ENCODE measurements at regions not wholly inside any gene's neighbourhood (a gene's known extent, or its start where the extent isn't known, plus 50 kb on each side); places are given as distances from the start of the nearest gene placed in this dataset.
A peak's percentile ranks its signal among the peaks of the same experiment; 100 is the strongest.

DNA sequence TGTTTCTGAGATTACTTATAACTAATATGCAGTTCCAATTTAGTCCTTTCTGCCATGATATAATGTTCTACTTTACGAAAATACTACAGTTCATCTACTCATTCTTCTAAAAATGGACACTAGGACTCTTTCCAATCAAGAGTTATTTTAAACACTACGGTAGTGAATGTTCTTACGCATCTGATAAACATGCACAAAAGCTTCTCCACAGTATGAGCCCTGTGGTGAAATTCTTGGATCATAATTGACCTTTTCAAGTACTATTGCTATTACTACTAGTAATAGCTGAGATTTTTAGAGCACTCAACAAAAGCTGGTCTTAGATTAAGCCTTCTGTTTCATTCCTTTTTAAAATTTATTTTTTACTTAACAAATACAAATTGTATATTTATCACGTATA, 106.4 kb downstream of the CH25H start:
- intact Hi-C loops (cut with DNase I) = no loop called here
- peak; percentile 63 for ATAC-seq
- no peak for DNase-seq (ENCODE audit: missing footprints)

DNA sequence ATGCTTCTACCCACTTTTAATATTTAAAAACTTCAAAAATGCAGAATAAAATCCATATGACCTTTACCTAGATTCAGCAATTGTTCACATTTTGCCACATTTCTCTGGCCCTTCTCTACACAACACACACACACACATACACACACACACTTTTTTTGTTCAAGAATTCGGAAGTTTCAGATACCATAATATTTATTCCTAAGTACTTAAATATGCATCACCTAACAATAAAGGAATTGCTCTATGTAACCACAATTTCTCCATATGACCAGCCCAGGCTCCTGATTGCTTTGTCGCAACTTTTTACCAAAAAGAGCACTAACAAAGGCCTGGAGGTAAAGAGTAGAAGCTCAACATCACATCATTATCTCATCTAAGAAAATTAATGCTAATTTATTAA, 106.6 kb downstream of the FAS start:
- intact Hi-C loops (cut with DNase I) = no loop called here
- no peak for ATAC-seq
- no peak for DNase-seq (ENCODE audit: missing footprints)

DNA sequence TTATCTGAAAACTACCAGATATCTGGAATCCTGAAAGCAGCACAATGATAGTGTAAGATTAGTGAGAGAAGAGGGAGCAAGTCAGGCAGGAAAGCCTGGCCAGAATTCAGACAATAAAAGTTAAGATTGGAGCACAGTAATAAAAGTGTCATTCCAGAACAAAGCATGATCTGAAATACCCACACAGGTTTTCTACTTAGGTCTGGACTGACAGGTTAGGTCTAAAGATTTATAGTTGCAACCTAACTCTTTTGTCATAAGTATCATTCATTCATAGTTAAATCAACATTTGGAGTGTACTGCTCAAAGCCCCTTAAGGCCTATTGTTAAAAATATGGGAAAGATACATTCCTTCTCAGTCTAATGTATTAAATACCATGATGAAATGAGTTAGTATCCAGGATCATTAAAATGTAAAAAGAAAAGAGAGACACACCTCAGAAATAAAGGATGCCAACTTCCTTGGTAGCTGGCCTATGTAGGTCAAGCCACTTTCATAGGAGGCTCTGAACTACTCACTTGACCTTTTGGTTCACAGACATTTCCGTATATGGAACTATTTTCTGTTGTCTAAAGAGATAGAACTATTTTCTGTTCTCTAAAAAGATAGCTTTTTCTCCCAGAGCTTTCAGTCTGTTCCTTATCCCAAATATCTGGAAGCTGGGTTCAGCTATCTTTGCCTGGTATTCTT, 105.2 kb downstream of the FAS start:
- DNase-seq (ENCODE audit: missing footprints) (no peak), ATAC-seq (no peak)
- intact Hi-C loops (cut with DNase I) = no loop called here

DNA sequence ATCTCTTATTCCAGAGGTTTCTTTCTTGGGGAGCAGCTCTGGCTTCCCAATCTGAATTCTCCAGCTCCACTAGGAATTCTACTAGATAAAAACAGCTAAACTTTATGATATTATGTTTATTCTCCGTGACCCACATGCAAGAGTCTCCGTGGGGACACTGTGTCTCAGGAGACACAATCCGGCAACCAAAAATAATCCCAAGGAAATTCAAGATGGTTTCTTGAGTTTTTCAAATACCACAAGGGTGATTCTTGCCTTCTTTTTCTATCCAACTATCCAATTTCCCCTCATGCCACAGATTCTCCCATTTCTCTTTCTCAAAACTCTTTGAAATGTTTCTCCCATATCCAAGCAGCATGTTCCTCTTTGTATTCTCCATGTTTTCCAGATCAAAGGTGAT, 103.1 kb downstream of the FAS start:
- ATAC-seq (no peak), DNase-seq (ENCODE audit: missing footprints) (no peak)
- intact Hi-C loops (cut with DNase I) = no loop called here

DNA sequence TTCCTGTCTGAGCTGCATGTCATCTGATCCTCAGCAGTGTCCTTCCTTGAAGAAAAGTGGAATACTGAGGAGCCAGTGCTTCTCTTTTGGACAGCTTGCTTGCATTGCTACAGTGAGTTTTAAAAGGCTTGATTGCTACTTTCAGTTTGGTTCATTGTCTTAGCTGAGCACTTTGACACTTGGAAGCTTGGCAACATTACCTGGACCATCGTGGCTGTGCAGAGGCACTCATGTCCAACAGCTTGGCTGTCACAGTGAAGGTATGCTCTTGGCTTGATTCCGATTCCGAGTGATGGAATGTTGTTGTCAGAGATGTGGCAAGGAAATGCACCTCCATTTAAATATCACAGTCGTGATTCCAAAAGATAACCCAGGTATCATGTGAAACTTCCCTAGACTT, 102.4 kb downstream of the FAS start:
- ATAC-seq (peak; percentile 45), DNase-seq (ENCODE audit: missing footprints) (no peak)
- intact Hi-C loops (cut with DNase I) = no loop called here

DNA sequence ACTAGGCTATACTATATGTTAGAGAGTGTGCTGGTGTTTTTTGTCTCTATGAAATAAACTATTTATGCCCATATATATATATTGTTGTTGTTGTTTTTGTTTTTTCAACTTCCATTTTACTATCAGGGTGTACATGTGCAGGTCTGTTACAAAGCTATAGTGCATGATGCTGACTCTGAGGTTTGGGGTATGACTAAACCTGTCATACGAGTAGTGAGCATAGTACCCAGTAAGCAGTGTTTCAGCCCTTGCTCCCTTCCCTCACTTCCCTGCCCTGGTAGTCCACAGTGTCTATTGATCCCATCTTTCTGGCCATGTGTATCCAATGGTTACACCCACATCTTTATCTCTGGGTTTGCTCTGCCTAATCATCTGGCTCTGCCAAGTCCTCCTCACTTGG, 101.8 kb downstream of the FAS start:
- DNase-seq (ENCODE audit: missing footprints) (no peak), ATAC-seq (no peak)
- intact Hi-C loops (cut with DNase I) = no loop called here

DNA sequence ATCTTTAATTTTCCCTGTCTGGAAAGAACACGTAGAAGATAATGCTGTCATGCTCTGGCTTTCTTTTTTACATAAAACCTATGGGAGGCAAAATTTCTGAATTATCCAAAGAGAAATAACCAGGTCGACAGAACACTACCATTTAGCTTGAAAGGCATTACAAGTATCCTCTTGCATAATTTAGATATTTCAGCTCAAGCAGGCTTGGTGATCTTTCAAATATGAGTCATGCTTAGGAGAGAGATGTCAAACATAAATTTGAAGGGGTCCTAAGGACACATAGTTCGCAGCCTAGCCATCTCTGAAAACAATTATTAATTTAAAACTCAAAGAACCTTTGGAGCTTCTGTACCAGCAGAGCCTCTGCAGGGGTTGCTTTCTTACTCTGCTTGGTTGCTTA, 100.9 kb downstream of the FAS start:
- no peak for ATAC-seq
- intact Hi-C loops (cut with DNase I) = no loop called here

DNA sequence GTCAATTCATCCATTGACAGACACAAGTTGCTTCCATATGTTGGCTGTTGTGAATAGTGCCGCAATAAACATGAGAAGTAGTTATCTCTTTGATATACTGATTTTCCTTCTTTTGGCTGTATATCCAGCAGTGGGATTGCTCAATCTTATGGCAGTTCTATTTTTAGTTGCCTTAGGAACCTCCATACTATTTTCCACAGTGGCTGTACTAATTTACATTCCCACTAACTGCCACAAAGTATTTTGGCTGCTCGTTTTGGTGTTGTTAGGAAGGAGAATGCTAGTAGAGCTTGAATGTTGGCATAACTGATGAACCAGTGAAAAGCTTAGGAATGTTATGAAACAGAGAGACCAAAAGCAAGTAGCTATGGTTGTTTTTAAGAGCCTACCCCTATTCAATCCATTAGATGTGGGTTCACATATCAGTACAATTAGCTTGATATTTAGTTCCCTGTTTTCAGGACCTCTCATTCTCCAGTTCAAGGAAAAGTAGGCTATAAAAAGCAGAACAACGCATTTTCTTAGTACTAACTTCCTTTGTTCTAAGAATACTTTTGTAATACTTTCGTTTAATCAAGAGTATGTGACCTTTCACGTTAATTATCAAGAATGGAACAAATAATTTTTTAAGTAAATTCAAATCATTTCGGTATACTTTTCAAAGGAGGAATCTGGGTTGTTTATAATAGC, 100.3 kb downstream of the FAS start:
- ATAC-seq (no peak), DNase-seq (ENCODE audit: missing footprints) (no peak)
- intact Hi-C loops (cut with DNase I) = no loop called here

More for the DNA sequence above, 100.9 kb downstream of the FAS start:
- no peak for DNase-seq (ENCODE audit: missing footprints)

DNA sequence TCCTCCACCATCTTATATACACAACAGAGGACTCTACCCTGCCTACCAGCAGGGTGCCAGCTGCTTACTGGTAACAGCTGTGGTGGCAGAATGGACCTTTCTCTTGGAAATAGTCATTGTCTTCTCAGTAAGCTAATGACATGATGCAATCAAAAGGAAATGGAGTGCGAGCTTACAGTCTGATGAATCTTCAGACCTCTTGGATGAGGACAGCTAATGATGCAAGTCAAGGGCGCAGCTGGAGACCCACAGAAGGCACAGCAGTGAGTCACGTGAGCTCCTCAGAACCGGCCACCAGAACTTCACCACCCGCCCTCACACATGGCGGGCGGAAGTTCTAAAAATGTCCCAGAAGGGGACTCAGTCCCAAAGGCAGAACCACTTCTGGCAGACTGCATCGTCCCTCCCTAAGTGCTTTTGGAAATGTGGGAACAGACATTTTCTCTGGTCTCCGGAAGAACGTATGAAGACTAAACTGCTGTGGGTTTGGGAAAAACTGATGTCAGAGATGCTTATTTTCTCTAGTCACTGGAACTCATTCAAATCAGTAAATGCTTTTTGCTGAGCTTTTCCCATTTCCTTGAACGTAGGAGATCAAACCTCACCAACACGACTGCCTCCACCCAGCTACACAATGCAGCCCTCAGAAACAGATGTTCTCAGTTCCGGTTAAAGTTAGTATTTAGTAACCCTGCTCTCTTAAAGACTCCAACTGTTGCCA, 96.4 kb downstream of the FAS start:
- DNase-seq (ENCODE audit: missing footprints) (peak; percentile 87), ATAC-seq (peak; percentile 96)
- intact Hi-C loops (cut with DNase I) = no loop called here

DNA sequence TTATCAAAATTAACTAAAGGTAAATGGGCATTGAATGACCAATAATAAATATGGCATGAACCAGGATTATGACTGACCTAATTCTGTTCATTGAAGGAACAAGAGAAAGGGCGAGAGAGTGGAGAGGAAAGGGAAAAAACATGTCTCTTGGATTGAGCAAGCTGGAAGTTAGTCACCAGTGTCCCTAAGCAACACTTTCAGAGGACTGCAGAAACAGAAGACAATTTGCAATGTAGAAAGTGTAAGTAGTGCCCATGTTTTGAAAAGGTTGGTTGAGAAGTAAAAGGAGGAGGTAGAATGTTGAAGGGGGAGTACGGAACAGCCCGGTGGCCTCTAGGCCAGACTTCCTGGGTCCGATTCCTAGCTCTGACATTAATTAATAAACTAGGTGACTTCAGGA, 94.6 kb downstream of the FAS start:
- no peak for ATAC-seq
- intact Hi-C loops (cut with DNase I) = no loop called here

DNA sequence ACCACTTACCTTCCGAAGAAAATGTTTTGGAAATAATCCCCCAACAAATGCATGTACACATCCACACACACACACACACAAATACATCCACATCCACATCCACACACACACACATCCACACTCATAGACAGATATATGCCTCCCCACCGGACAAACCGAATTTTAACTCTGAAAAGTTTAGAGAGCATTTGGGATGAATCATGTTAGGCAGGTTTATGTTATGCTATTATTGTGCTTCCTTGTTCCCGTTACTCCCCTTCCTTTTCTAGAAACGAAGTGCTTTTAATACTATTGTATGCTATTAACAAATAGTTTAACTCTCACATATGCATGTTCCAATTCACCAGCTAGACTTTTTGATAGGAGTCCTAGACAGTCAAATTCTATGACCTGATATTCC, 91.5 kb downstream of the FAS start:
- no peak for ATAC-seq

More for the DNA sequence above, 94.6 kb downstream of the FAS start:
- no peak for DNase-seq (ENCODE audit: missing footprints)

DNA sequence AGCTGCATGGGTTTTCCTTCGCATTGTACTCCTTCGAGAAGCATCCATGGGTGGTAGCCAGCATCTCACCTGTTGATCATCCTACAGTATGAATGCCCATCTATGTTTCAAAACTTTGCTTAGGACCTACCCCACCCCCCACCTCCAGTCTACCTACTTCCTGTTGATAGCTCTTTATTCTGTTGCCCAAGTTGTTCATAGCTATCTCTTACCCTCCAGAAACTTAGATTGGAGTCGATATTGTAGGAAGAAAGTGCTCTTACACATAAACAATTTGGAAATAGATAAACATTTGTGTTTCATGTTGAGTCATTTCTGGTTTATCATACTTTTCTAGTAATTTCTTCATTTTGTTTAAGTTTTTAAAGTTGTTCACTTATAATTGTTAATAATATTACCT, 90.1 kb downstream of the FAS start:
- no peak for DNase-seq (ENCODE audit: missing footprints)
- intact Hi-C loops (cut with DNase I) = no loop called here
- ATAC-seq = no peak

More for the DNA sequence above, 91.5 kb downstream of the FAS start:
- no peak for DNase-seq (ENCODE audit: missing footprints)
- intact Hi-C loops (cut with DNase I) = no loop called here

DNA sequence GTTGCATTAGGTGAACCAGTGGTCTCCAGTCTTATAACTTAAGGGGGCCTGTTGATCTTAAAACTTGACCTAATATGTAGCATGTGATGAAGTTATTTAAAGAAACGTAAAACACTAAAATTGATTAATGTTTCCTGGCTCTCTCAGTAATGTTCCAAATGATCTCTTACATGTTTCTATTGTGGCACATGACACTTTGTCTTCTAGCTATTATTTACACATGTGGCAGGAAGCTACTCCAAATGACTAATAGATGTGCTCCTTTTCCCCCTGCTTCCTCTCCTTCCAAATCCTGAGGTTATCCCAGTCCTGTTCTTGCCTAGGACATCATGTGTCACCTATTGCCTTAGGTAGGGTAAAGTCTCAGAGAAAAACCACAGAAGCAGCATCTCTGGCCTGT, 89.4 kb downstream of the FAS start:
- intact Hi-C loops (cut with DNase I) = no loop called here
- ATAC-seq (no peak), DNase-seq (ENCODE audit: missing footprints) (no peak)

DNA sequence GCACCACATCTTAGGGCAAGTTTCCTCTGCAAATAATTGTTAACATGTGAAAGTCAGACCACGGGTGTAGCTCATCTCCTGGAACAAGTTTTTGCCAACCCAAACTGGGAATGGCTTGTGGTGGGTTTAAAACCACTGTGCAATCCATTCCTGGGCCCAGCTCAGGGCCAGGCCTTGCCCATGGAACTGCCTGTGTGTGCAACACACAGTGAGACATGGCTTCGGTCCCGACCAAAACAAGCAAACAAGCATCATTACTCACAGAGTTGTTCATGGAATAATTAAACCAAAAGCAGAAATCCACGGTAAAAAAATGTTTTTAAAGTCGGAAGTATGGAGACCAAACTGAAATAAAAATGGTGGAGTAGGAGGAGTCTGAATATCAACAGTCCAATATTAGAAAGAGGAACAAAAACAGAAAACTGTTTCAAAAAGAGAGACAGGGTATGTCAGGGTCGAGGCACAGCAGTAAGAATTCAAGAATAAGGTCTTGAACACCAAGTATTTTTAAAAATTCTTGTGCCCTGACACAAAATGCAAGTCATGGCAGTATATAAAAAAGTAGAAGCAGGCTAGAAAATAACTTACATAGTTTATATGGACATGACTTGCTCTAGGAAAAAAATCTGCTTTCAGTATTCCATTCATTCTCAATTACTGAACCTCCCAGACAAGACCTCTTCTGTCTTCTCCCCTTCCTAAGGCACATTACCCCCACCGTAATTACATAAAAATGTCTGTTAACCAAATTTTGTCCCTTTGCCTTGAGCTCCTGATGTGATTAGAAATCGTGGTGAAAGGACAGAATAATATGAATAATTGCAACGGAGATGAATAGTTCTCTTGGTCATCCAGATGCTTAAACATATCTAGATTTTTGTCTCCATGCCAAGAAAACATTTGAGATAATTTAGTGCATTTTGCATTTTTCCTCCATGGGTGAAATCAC, 88.4 kb downstream of the FAS start:
- DNase-seq (ENCODE audit: missing footprints) (peak; percentile 16), ATAC-seq (no peak)
- intact Hi-C loops (cut with DNase I) = no loop called here

DNA sequence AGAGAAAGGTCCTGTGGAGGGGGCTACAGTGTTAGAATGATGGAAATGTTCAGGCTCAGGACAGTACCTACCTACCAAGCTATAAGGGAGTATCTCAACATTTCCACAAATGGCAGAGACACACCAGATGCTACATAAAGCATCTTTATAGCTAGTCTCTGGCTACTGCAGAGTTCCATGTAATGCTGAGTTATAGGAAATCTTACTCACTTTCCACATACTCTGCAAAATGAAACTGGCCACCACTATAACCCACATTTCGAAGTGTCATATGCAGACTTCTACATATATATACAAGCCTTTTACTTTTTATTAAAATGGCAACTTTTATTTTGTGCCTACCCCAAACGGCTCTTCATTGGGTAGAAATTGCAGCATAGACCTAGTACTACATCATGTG, 85.5 kb downstream of the FAS start:
- intact Hi-C loops (cut with DNase I) = no loop called here
- DNase-seq (ENCODE audit: missing footprints) (no peak), ATAC-seq (no peak)

DNA sequence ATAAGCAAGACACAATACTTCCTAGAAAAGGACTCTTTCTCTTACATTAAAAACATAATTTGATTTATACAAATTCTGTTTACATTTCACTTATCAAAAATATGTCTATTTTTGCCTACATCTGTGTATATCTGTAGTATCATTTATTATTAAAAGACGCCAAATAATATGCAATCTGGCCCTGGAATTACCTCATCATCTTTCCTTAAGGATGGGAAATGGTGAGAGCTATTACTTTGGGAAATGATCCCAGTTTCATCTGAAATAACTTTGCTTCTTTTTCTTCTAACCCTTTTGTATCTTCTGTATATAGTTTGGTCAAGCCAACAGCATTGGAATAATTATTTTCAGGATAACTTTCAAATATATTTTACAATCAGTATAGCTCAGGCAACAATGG, 85.0 kb downstream of the FAS start:
- DNase-seq (ENCODE audit: missing footprints) (no peak), ATAC-seq (no peak)
- intact Hi-C loops (cut with DNase I) = no loop called here

DNA sequence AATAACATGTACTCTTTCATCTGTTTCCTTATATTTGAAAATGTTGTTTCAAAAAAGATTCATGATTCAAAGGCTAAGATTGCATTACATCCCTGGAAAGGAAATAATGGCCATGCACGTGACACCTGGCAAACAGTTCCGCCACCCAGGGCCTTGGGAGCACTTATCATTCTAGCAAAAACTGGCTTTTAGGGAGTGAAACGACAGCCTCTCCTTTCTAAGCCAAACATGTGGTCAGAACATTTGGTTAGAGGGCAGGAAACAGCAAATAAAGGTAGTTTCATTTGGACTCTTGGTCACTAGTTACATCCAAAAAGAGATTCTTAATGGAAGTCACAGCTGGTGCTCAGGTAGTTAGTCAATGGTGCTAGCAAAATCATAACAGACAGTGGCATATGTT, 83.5 kb downstream of the FAS start:
- ATAC-seq = peak; percentile 76
- peak; percentile 66 for DNase-seq (ENCODE audit: missing footprints)
- intact Hi-C loops (cut with DNase I) = loop anchor here (5.0 kb wide), 1 partner anchor 42 kb away; no protein-coding TSS in a partner anchor

DNA sequence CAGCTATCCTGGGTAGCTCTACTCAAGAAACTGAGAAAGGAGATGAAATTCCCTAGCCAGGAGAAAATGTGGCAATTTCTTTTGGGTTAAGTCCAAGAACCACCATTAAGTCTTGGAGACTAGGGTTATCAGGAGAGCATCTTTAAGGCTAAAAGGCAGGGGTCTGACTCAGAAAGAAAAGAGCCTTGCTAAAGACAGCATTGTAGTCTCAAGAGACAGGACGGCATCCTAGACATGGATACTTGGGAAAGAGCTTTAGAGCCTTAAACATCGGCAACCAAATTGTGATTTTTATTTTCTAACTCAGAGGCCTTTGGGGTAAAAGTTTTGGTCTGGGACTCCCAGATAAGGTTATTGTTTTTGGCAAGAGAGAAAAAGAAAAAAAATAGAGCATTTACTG, 83.1 kb downstream of the FAS start:
- peak; percentile 52 for ATAC-seq
- intact Hi-C loops (cut with DNase I) = loop anchor here (5.0 kb wide), 1 partner anchor 41 kb away; no protein-coding TSS in a partner anchor

DNA sequence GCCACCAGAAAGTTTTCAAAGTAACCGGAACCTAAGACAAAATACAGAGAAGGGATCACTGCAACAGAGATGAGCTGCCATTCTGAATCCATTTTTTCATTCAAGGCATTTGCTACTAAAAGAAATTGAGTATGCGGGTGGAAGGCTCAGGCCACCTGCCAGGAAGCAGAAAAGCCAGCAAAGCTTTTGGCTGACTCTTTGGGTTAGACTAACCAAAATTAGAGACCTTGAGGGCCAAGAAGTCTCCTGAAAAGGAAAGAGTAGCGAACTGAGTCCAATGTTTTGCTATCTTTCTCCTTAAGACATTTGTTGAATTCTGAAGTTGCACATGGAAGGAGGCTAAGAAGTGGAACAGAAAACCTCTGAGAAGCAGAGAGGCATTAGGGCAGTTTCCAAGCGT, 79.0 kb downstream of the FAS start:
- ATAC-seq (peak; percentile 44), DNase-seq (ENCODE audit: missing footprints) (no peak)
- intact Hi-C loops (cut with DNase I) = no loop called here

More for the DNA sequence above, 83.1 kb downstream of the FAS start:
- no peak for DNase-seq (ENCODE audit: missing footprints)

Data from Right ventricle myocardium inferior (tissue), 1 donor.